Epithelial cell of esophagus (primary cell): ENCODE measurements at regions not wholly inside any gene's neighbourhood (a gene's known extent, or its start where the extent isn't known, plus 50 kb on each side); places are given as distances from the start of the nearest gene placed in this dataset.

Experiments
- DNase-seq: peaks from one replicate; pipeline ENCODE4 v3.0.0; 2010; ENCODE audit warnings: low read depth
- H3K4me3 ChIP-seq: 2 replicates; pipeline ENCODE4 v1.5.1; 2011; ENCODE audit warnings: mild to moderate bottlenecking, low read length, control low read depth
- TF ChIP-seq, protein P1 (sequence below): IDR thresholded peaks from 2 replicates; pipeline ENCODE4 v1.5.1; 2011; ENCODE audit warnings: low read depth, mild to moderate bottlenecking, low read length, control low read depth, inconsistent platforms; ENCODE audit not compliant: insufficient read depth; ENCODE audit errors: missing control alignments

DNA sequence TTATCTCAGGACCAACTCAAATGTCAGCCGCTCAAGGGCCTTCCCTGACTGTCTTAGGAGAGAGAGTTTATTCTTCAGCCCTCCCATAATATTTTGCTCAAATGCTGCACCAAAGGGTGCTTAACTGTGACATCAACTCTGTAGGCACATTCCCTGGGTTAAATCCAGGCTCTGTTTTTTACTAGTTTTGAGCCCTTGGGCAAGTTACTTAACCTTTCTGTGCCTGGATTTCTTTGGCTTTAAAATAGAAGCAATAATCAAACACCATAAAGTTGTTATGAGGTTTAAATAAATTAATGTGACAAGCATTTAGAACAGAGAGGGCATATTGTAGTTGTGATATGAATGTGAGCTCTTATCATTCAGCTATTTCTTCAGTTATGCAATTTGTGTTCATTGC lies 54.2 kb upstream of the LIMCH1 start:
- DNase-seq, result no peak
- H3K4me3 ChIP-seq, result no peak overlapping the region
- TF ChIP-seq, protein P1, sequence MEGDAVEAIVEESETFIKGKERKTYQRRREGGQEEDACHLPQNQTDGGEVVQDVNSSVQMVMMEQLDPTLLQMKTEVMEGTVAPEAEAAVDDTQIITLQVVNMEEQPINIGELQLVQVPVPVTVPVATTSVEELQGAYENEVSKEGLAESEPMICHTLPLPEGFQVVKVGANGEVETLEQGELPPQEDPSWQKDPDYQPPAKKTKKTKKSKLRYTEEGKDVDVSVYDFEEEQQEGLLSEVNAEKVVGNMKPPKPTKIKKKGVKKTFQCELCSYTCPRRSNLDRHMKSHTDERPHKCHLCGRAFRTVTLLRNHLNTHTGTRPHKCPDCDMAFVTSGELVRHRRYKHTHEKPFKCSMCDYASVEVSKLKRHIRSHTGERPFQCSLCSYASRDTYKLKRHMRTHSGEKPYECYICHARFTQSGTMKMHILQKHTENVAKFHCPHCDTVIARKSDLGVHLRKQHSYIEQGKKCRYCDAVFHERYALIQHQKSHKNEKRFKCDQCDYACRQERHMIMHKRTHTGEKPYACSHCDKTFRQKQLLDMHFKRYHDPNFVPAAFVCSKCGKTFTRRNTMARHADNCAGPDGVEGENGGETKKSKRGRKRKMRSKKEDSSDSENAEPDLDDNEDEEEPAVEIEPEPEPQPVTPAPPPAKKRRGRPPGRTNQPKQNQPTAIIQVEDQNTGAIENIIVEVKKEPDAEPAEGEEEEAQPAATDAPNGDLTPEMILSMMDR, result no peak

DNA sequence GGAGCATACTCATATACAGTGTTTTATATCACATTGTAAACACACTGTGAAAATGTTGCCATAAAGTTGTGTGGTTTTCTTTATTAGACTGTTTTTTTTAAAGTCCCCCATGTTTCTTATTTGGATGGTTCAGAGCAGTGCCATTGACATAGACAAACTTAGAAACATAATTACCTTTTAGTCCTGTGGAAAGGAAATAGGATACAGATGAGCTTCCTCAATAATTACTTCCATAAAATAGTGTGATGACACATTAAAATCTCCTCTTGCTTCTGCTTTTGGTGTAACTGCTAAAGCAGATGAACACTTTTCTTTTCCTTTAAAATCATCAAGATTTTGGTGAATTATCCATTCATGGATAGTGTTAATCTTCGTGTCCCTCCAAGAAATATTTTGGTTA lies 52.9 kb upstream of the LIMCH1 start:
- TF ChIP-seq, protein P1, result no peak
- DNase-seq, result no peak
- H3K4me3 ChIP-seq, result no peak overlapping the region

DNA sequence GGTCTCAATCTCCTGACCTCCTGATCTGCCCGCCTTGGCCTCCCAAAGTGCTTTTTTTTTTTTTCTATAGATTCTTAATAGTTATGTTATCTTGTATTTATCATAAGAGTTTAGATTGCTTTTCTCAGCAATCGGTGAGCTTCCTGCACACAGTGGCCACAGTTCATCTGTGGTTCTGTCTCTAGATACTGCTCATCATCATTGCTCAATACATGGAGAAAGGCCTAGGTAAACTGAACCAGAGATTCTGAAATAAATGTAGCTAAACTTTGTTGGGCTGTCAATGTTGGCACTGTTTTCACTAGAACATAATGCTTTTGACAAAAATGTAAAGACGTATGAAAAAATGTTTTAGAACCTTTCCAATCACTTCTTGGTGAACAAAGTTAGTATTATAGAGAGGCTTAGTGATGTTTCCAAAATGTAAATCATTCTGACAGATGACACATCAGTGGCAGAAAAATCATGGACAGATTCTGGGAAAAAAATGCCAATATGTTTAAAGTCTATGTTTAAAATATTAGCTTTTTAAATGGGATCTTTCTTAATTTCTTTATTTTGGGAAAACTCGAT lies 50.0 kb upstream of the LIMCH1 start:
- no peak overlapping the region for H3K4me3 ChIP-seq
- TF ChIP-seq, protein P1, result no peak
- DNase-seq, result no peak
